Keratinocyte (primary cell): ENCODE measurements at regions not wholly inside any gene's neighbourhood (a gene's known extent, or its start where the extent isn't known, plus 50 kb on each side); places are given as distances from the start of the nearest gene placed in this dataset.

Experiments used
- DNase-seq: peaks from one replicate; pipeline ENCODE4 v3.0.0-alpha.2; 2011; ENCODE audit warnings: low read depth, missing footprints, low spot score
- FAIRE-seq: peaks from 2 replicates; lab custom pipeline; 2011; peaks lifted over from hg19 to GRCh38; lab: Jason Lieb, UNC
- H2AFZ ChIP-seq: 2 replicates; pipeline ENCODE4 v1.6.0; 2012; ENCODE audit warnings: low read length, control low read depth, inconsistent platforms; ENCODE audit not compliant: control insufficient read depth
- H3K27ac ChIP-seq: 2 replicates; pipeline ENCODE4 v1.5.1; 2011; ENCODE audit warnings: low read length; ENCODE audit not compliant: control insufficient read depth, insufficient read depth
- H3K27me3 ChIP-seq: 3 replicates; pipeline ENCODE4 v1.6.0; 2011; ENCODE audit warnings: low read length; ENCODE audit not compliant: control insufficient read depth, insufficient read depth; ENCODE audit errors: extremely low read depth
- H3K36me3 ChIP-seq, 2 experiments: 2 replicates in 1 of 2; 3 replicates in 1 of 2; pipeline ENCODE4 v1.5.1; 2011; ENCODE audit warnings: low read length in 2 of 2, mild to moderate bottlenecking in 1 of 2; ENCODE audit not compliant: control insufficient read depth in 2 of 2, insufficient read depth in 2 of 2; ENCODE audit errors: extremely low read depth in 1 of 2
- H3K4me1 ChIP-seq: 3 replicates; pipeline ENCODE4 v1.5.1; 2011; ENCODE audit warnings: low read length; ENCODE audit not compliant: control insufficient read depth, insufficient read depth; ENCODE audit errors: extremely low read depth
- H3K4me2 ChIP-seq: 3 replicates; pipeline ENCODE4 v1.6.0; 2011; ENCODE audit warnings: low read depth, low read length; ENCODE audit not compliant: control insufficient read depth, insufficient read depth; ENCODE audit errors: extremely low read depth
- H3K4me3 ChIP-seq, 3 experiments: fragments of 200-600 bp in 1 of 3; sonication (generic) in 1 of 3; 2 replicates in 2 of 3; 3 replicates in 1 of 3; pipeline ENCODE4 v1.5.1; 2011 to 2016; ENCODE audit warnings: low read length in 3 of 3, mild to moderate bottlenecking in 3 of 3, control low read depth in 2 of 3, inconsistent platforms in 1 of 3, low read depth in 1 of 3, mixed read lengths in 1 of 3, mixed run types in 1 of 3, moderate library complexity in 1 of 3; ENCODE audit not compliant: control insufficient read depth in 2 of 3, insufficient read depth in 2 of 3; ENCODE audit errors: extremely low read depth in 1 of 3
- H3K79me2 ChIP-seq: 2 replicates; pipeline ENCODE4 v1.6.0; 2012; ENCODE audit warnings: low read length; ENCODE audit not compliant: control insufficient read depth, insufficient read depth
- H3K9ac ChIP-seq: 3 replicates; pipeline ENCODE4 v1.6.0; 2011; ENCODE audit warnings: low read length; ENCODE audit not compliant: control insufficient read depth, insufficient read depth; ENCODE audit errors: extremely low read depth
- H3K9me1 ChIP-seq: 3 replicates; pipeline ENCODE4 v1.6.0; 2011; ENCODE audit warnings: low read length; ENCODE audit not compliant: control insufficient read depth, insufficient read depth; ENCODE audit errors: extremely low read depth
- H3K9me3 ChIP-seq: 2 replicates; pipeline ENCODE4 v1.5.1; 2012; ENCODE audit warnings: low read depth, low read length; ENCODE audit not compliant: control insufficient read depth
- H4K20me1 ChIP-seq: 3 replicates; pipeline ENCODE4 v1.6.0; 2011; ENCODE audit warnings: low read length; ENCODE audit not compliant: control insufficient read depth, insufficient read depth; ENCODE audit errors: extremely low read depth
- CTCF ChIP-seq, 3 experiments: IDR thresholded peaks in 1 of 3; conservative IDR thresholded peaks in 1 of 3; optimal IDR thresholded peaks in 1 of 3; 2 replicates in 2 of 3; 3 replicates in 1 of 3; pipeline versions ENCODE3 to v1.5.1; 2011; ENCODE audit warnings: low read length in 3 of 3, mild to moderate bottlenecking in 3 of 3, moderate library complexity in 2 of 3, control low read depth in 1 of 3, inconsistent platforms in 1 of 3; ENCODE audit not compliant: insufficient read depth in 2 of 3; ENCODE audit errors: extremely low read depth in 1 of 3
- EZH2 ChIP-seq: IDR thresholded peaks from one replicate; pipeline ENCODE4 v1.6.1; 2012; ENCODE audit warnings: inconsistent platforms, mild to moderate bottlenecking, low read length, moderate library complexity
- dilution Hi-C: fragments of 300-500 bp; cut with MboI; formaldehyde crosslinking; loops from one replicate; pipeline ENCODE4 v1.7.0; 2020; ENCODE audit warnings: low sequenced_read_pairs; ENCODE audit not compliant: extremely low pct_ligation_motif_present

GRCh38 chr2:180747728-180748127 is 232.7 kb upstream of the UBE2E3 start:
- no peaks in the 10 kb centered on the region for H3K9me1 ChIP-seq
- H3K9ac ChIP-seq: no peak overlapping the region
- H4K20me1 ChIP-seq: no peaks in the 10 kb centered on the region
- H3K79me2 ChIP-seq: no peaks in the 10 kb centered on the region
- peak overlapping the region; percentile 65 for H3K4me2 ChIP-seq
- H3K36me3 ChIP-seq: no peaks in the 10 kb centered on the region
- H3K4me1 ChIP-seq: peaks cover 29% of the 10 kb centered on the region
- H3K27ac ChIP-seq: no peak overlapping the region
- DNase-seq (peak; percentile 44), FAIRE-seq (peak; percentile 95)
- no peak overlapping the region for H2AFZ ChIP-seq
- H3K9me3 ChIP-seq: no peaks in the 10 kb centered on the region
- no peaks in the 10 kb centered on the region for H3K27me3 ChIP-seq
- TF ChIP-seq EZH2 (no peak), CTCF (optimal IDR thresholded peaks at IDR 0.05 in 1 of 3, IDR thresholded peaks at IDR 0.05 in 1 of 3, conservative IDR thresholded peaks at IDR 0.05 in 1 of 3; ENCODE audit: extremely low read depth in 1 of 3, insufficient read depth in 2 of 3, low read length in 3 of 3) (no peak)
- peak overlapping the region in 1 of 3 experiments; percentile 26 for H3K4me3 ChIP-seq
- dilution Hi-C loops: no loop called here

GRCh38 chr2:180743401-180743800 is 237.0 kb upstream of the UBE2E3 start:
- no peaks in the 10 kb centered on the region for H3K9me3 ChIP-seq
- dilution Hi-C loops: no loop called here
- H3K4me1 ChIP-seq: peaks cover 39% of the 10 kb centered on the region
- FAIRE-seq (no peak), DNase-seq (no peak)
- H3K9ac ChIP-seq: no peak overlapping the region
- peak overlapping the region in 1 of 3 experiments; percentile 25 for H3K4me3 ChIP-seq
- no peaks in the 10 kb centered on the region for H3K36me3 ChIP-seq
- H3K27ac ChIP-seq: no peak overlapping the region
- H4K20me1 ChIP-seq: no peaks in the 10 kb centered on the region
- no peaks in the 10 kb centered on the region for H3K27me3 ChIP-seq
- H3K79me2 ChIP-seq: no peaks in the 10 kb centered on the region
- H3K4me2 ChIP-seq: peak overlapping the region; percentile 39
- H3K9me1 ChIP-seq: no peaks in the 10 kb centered on the region
- no peak overlapping the region for H2AFZ ChIP-seq
- TF ChIP-seq CTCF (optimal IDR thresholded peaks at IDR 0.05 in 1 of 3, IDR thresholded peaks at IDR 0.05 in 1 of 3, conservative IDR thresholded peaks at IDR 0.05 in 1 of 3; ENCODE audit: extremely low read depth in 1 of 3, insufficient read depth in 2 of 3, low read length in 3 of 3) (no peak), EZH2 (no peak)
